CD4-positive, alpha-beta T cell (primary cell): ENCODE measurements at regions not wholly inside any gene's neighbourhood (a gene's known extent, or its start where the extent isn't known, plus 50 kb on each side); places are given as distances from the start of the nearest gene placed in this dataset.

ENCODE experiments used
- ATAC-seq: fragments of 200-7000 bp; cut with Tn5 transposase; one replicate; pipeline ENCODE4 v1.10.0; 2022; ENCODE audit warnings: mild to moderate bottlenecking; ENCODE audit not compliant: poor library complexity
- CTCF ChIA-PET: fragments of 350-600 bp; sonication (Branson Sonifier 250); formaldehyde crosslinking; loops from one replicate; lab custom pipeline; 2021; ENCODE audit warnings: antibody characterized with exemption, inconsistent platforms; lab: Charles Lee
- POLR2A ChIA-PET: fragments of 350-600 bp; sonication (Branson Sonifier 250); formaldehyde crosslinking; loops from one replicate; lab custom pipeline; 2021; ENCODE audit warnings: antibody characterized with exemption, inconsistent platforms; lab: Charles Lee
- DNase-seq, 14 experiments: peaks; one replicate each; pipeline ENCODE4 v3.0.0-alpha.2; 2013 to 2020; ENCODE audit warnings: mixed read lengths in 2 of 14
- H3K27ac ChIP-seq, 2 donors: one replicate each; pipeline versions ENCODE4 v1.5.1 to v1.7.0; 2013; ENCODE audit warnings: low read length in 2 of 2, low read depth in 1 of 2, mild to moderate bottlenecking in 1 of 2
- H3K27me3 ChIP-seq, 2 experiments: 1 replicate in 1 of 2; 2 replicates in 1 of 2; pipeline versions ENCODE4 v1.6.1 to v1.7.0; 2013; ENCODE audit warnings: low read length in 2 of 2, control low read depth in 1 of 2, mild to moderate bottlenecking in 1 of 2, moderate library complexity in 1 of 2; ENCODE audit not compliant: insufficient read depth in 2 of 2, control insufficient read depth in 1 of 2
- H3K36me3 ChIP-seq: one replicate; pipeline ENCODE4 v1.6.1; 2013; ENCODE audit warnings: low read length, control low read depth; ENCODE audit not compliant: insufficient read depth
- H3K4me1 ChIP-seq: one replicate; pipeline ENCODE4 v1.6.1; 2013; ENCODE audit warnings: low read length, control low read depth; ENCODE audit not compliant: insufficient read depth
- H3K4me3 ChIP-seq: one replicate; pipeline ENCODE4 v1.5.1; 2013; ENCODE audit warnings: mild to moderate bottlenecking, low read length, moderate library complexity
- H3K9me3 ChIP-seq, 2 experiments: 1 replicate in 1 of 2; 2 replicates in 1 of 2; pipeline versions ENCODE4 v1.6.1 to v1.7.0; 2013; ENCODE audit warnings: low read length in 2 of 2, mild to moderate bottlenecking in 2 of 2, control low read depth in 1 of 2, moderate library complexity in 1 of 2; ENCODE audit not compliant: control insufficient read depth in 1 of 2, insufficient read depth in 1 of 2
- H3K27ac Mint-ChIP-seq: one replicate; pipeline ENCODE4 v1.8.0; 2020; ENCODE audit warnings: mixed read lengths
- H3K27me3 Mint-ChIP-seq: one replicate; pipeline ENCODE4 v1.8.0; 2021; ENCODE audit warnings: mixed read lengths
- H3K36me3 Mint-ChIP-seq: one replicate; pipeline ENCODE4 v1.8.0; 2021; ENCODE audit warnings: low read depth, mixed read lengths
- H3K4me1 Mint-ChIP-seq: one replicate; pipeline ENCODE4 v1.8.0; 2021; ENCODE audit warnings: low read depth, mixed read lengths
- H3K4me3 Mint-ChIP-seq: one replicate; pipeline ENCODE4 v1.8.0; 2020; ENCODE audit warnings: mild to moderate bottlenecking, mixed read lengths
- H3K9me3 Mint-ChIP-seq: one replicate; pipeline ENCODE4 v1.8.0; 2020; ENCODE audit warnings: mixed read lengths
- intact Hi-C, 2 experiments: fragments of 100-400 bp; cut with DNase I in 1 of 2; cut with micrococcal nuclease in 1 of 2; formaldehyde crosslinking; loops; one replicate each; pipeline versions ENCODE4 v1.15.1 to v1.9.0; 2023 to 2025; cut with DNase I, micrococcal nuclease
- TF ChIP-seq, protein P1 (sequence below): fragments of 200-600 bp; IDR thresholded peaks from one replicate; pipeline ENCODE4 v1.8.0; 2022; ENCODE audit warnings: antibody characterized with exemption, mild to moderate bottlenecking

DNA sequence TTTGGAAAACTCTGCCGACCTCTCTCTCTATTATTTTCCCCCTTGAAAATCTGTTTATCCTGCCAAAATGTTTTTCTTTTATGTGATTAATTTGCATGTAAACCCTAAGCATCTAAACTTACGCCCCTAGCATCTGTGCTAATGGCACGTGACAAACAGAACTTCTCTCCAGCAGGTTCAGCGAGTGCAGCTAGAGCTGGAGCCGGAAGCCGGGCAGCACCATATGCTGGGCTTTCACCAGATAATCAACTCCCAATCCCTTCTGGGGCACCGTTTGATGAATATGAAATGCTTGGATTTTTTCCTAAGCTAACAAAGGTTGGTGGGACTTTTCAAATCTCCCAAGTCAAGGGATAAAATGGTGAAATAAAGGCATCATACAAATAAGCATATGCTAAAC, 667.5 kb upstream of the TMEM132C start:
- intact Hi-C loops, result no loop called here
- Mint-ChIP-seq H3K27me3 (no peaks in the 10 kb centered on the region), H3K4me3 (no peak overlapping the region), H3K9me3 (peaks cover 7% of the 10 kb centered on the region), H3K4me1 (no peaks in the 10 kb centered on the region), H3K27ac (no peak overlapping the region), H3K36me3 (no peaks in the 10 kb centered on the region)
- no peaks in the 10 kb centered on the region for H3K36me3 ChIP-seq
- no peaks in the 10 kb centered on the region for H3K4me1 ChIP-seq
- DNase-seq (no peak), ATAC-seq (no peak)
- no peak overlapping the region for H3K27ac ChIP-seq
- ChIA-PET CTCF (no interaction called here), POLR2A (no interaction called here)
- TF ChIP-seq, protein P1, sequence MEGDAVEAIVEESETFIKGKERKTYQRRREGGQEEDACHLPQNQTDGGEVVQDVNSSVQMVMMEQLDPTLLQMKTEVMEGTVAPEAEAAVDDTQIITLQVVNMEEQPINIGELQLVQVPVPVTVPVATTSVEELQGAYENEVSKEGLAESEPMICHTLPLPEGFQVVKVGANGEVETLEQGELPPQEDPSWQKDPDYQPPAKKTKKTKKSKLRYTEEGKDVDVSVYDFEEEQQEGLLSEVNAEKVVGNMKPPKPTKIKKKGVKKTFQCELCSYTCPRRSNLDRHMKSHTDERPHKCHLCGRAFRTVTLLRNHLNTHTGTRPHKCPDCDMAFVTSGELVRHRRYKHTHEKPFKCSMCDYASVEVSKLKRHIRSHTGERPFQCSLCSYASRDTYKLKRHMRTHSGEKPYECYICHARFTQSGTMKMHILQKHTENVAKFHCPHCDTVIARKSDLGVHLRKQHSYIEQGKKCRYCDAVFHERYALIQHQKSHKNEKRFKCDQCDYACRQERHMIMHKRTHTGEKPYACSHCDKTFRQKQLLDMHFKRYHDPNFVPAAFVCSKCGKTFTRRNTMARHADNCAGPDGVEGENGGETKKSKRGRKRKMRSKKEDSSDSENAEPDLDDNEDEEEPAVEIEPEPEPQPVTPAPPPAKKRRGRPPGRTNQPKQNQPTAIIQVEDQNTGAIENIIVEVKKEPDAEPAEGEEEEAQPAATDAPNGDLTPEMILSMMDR, result no peak
- H3K27me3 ChIP-seq, result no peaks in the 10 kb centered on the region
- H3K4me3 ChIP-seq, result no peak overlapping the region
- H3K9me3 ChIP-seq, result peaks cover 0 to 6% of the 10 kb centered on the region in 2 experiments

DNA sequence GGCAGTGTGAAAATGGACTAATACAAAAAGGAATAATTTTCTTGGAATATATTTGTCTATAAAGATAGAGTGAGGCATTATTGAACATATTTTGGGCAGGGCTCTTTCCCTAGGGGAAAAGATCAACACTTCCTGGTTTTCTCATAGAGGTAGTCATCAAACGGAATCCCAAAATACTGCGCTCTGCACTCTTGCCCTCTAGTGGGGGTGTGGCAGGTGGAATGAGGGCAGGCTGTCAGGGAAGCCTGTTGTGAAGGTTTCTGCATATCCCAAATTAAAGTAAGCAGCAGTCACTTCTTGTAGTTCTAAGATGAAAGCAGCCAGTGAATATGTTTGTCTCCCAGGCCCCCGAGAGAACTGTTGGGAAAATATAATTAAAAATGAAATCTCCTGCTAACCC, 666.8 kb upstream of the TMEM132C start:
- H3K36me3 ChIP-seq, result no peaks in the 10 kb centered on the region
- intact Hi-C loops, result no loop called here
- TF ChIP-seq, protein P1, result no peak
- H3K27ac Mint-ChIP-seq, result no peak overlapping the region
- no peaks in the 10 kb centered on the region for H3K27me3 Mint-ChIP-seq
- ChIA-PET POLR2A (no interaction called here), CTCF (no interaction called here)
- no peaks in the 10 kb centered on the region for H3K27me3 ChIP-seq
- DNase-seq (no peak), ATAC-seq (no peak)
- no peak overlapping the region for H3K4me3 Mint-ChIP-seq
- no peak overlapping the region for H3K27ac ChIP-seq
- no peaks in the 10 kb centered on the region for H3K4me1 ChIP-seq
- H3K36me3 Mint-ChIP-seq, result no peaks in the 10 kb centered on the region
- H3K4me1 Mint-ChIP-seq, result no peaks in the 10 kb centered on the region
- no peak overlapping the region for H3K4me3 ChIP-seq
- peaks cover 7% of the 10 kb centered on the region for H3K9me3 Mint-ChIP-seq
- H3K9me3 ChIP-seq, result peaks cover 0 to 6% of the 10 kb centered on the region in 2 experiments

DNA sequence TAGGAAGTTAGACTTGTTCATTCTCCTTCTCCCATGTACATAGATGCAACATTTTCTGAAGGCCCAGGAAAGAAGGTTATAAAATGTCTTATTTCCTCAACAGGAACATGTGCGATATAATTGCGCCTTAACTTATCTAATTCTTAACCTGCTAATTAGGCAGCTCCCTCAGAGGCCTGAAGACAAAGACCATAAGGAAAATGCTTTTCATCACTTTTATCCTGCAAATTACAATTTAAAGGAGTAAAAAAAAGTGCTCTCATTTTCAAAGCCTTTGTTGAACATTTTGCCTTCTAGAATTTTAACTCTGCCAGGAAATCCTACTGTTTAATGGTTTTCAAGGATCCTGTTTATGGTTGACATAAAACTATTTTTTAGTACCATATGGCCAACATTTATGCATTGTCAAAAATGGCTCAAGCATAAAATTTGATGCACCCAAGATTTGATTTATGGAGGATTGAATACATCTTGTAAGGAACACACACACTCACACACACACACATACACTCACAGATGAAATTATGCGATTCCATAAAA, 660.4 kb upstream of the TMEM132C start:
- intact Hi-C loops, result no loop called here
- H3K36me3 Mint-ChIP-seq, result no peaks in the 10 kb centered on the region
- DNase-seq (no peak), ATAC-seq (no peak)
- H3K27ac Mint-ChIP-seq, result no peak overlapping the region
- no peaks in the 10 kb centered on the region for H3K27me3 Mint-ChIP-seq
- H3K9me3 Mint-ChIP-seq, result peaks cover 2% of the 10 kb centered on the region
- H3K4me3 ChIP-seq, result no peak overlapping the region
- TF ChIP-seq, protein P1, result no peak
- no peaks in the 10 kb centered on the region for H3K4me1 Mint-ChIP-seq
- H3K4me1 ChIP-seq, result no peaks in the 10 kb centered on the region
- ChIA-PET POLR2A (no interaction called here), CTCF (no interaction called here)
- no peak overlapping the region for H3K4me3 Mint-ChIP-seq
- no peaks in the 10 kb centered on the region for H3K9me3 ChIP-seq
- no peaks in the 10 kb centered on the region for H3K36me3 ChIP-seq
- no peaks in the 10 kb centered on the region for H3K27me3 ChIP-seq
- H3K27ac ChIP-seq, result no peak overlapping the region
